Upper lobe of left lung (tissue), 6 donors: ENCODE measurements at regions not wholly inside any gene's neighbourhood (a gene's known extent, or its start where the extent isn't known, plus 50 kb on each side); places are given as distances from the start of the nearest gene placed in this dataset.
A peak's percentile ranks its signal among the peaks of the same experiment; 100 is the strongest.

Experiments used
- ATAC-seq, 2 donors: fragments of 200-7000 bp; cut with Tn5 transposase; one replicate each; pipeline ENCODE4 v1.9.1; 2022; ENCODE audit warnings: mild to moderate bottlenecking in 2 of 2, moderate library complexity in 2 of 2; ENCODE audit not compliant: low FRiP score in 2 of 2
- DNase-seq, 2 donors: peaks; one replicate each; pipeline ENCODE4 v3.0.0-alpha.2; 2019 to 2020
- H3K27ac ChIP-seq, 4 donors: fragments of 200-600 bp; sonication (generic); one replicate each; pipeline ENCODE4 v1.5.1; 2016 to 2019
- H3K27me3 ChIP-seq, 4 donors: fragments of 200-600 bp; sonication (generic); one replicate each; pipeline ENCODE4 v1.5.1; 2017 to 2019
- H3K36me3 ChIP-seq, 4 donors: fragments of 200-600 bp; sonication (generic); one replicate each; pipeline ENCODE4 v1.5.1; 2016 to 2019
- H3K4me1 ChIP-seq, 4 donors: fragments of 200-600 bp; sonication (generic); one replicate each; pipeline ENCODE4 v1.5.1; 2018 to 2019
- H3K4me3 ChIP-seq, 4 donors: fragments of 200-600 bp; sonication (generic); one replicate each; pipeline ENCODE4 v1.5.1; 2017 to 2019; ENCODE audit warnings: mild to moderate bottlenecking in 2 of 4, moderate library complexity in 1 of 4
- H3K9me3 ChIP-seq, 4 donors: fragments of 200-600 bp; sonication (generic); one replicate each; pipeline ENCODE4 v1.5.1; 2018 to 2019
- CTCF ChIP-seq, 6 experiments: fragments of 450-650 bp in 4 of 6; fragments of 200-600 bp in 2 of 6; sonication (generic) in 2 of 6; IDR thresholded peaks; one replicate each; pipeline ENCODE4 v1.5.1; 2016 to 2019; ENCODE audit warnings: antibody characterized with exemption in 6 of 6
- EP300 ChIP-seq, 4 donors: sonication (generic); formaldehyde crosslinking; IDR thresholded peaks; one replicate each; pipeline ENCODE4 v1.5.1; 2017; ENCODE audit warnings: antibody characterized with exemption in 4 of 4, control low read depth in 2 of 4
- POLR2A ChIP-seq, 4 donors: fragments of 450-650 bp; IDR thresholded peaks; one replicate each; pipeline ENCODE4 v1.5.1; 2016 to 2017; ENCODE audit warnings: antibody characterized with exemption in 4 of 4, mild to moderate bottlenecking in 2 of 4
- POLR2AphosphoS5 ChIP-seq, 2 donors: sonication (generic); formaldehyde crosslinking; IDR thresholded peaks; one replicate each; pipeline ENCODE4 v1.5.1; 2017; ENCODE audit warnings: antibody characterized with exemption in 2 of 2
- WGBS, 2 donors: methylation state at CpG; one replicate each; pipeline ENCODE4 v1.1.5; 2017 to 2018; 5-methylcytosine and 5-hydroxymethylcytosine counted together
- donor health status: DM: no; HTN: no; CAD: no; lungs with moderate emphysema.
- donor health status: DM: no; HTN: yes; CAD: no; lungs with severe emphysema.

- DNase-seq, result no peak
Observed at GRCh38 chr11:105466582-105467228, 143.2 kb upstream of the GRIA4 start.

GRCh38 chr11:105458071-105458470 is 151.8 kb upstream of the GRIA4 start:
- no peak for TF ChIP-seq CTCF (IDR thresholded peaks at IDR 0.05)
- TF ChIP-seq POLR2A (IDR thresholded peaks at IDR 0.05), result no peak
- no peak for TF ChIP-seq EP300 (IDR thresholded peaks at IDR 0.05)
- TF ChIP-seq POLR2AphosphoS5 (IDR thresholded peaks at IDR 0.05), result no peak
- 94 to 95% methylated on average over 9 of the region's 9 CpGs for WGBS, 2 donors
- no peak overlapping the region for H3K4me3 ChIP-seq
- H3K27me3 ChIP-seq, result no peaks in the 10 kb centered on the region
- no peaks in the 10 kb centered on the region for H3K4me1 ChIP-seq
- no peak overlapping the region for H3K27ac ChIP-seq
- ATAC-seq (no peak), DNase-seq (peak in 1 of 2 donors; percentile 18)
- H3K36me3 ChIP-seq, result no peaks in the 10 kb centered on the region
- H3K9me3 ChIP-seq, result no peaks in the 10 kb centered on the region

More at GRCh38 chr11:105466582-105467228, 143.2 kb upstream of the GRIA4 start:
- Histone ChIP-seq H3K36me3 (no peaks in the 10 kb centered on the region), H3K4me1 (no peaks in the 10 kb centered on the region), H3K27me3 (no peaks in the 10 kb centered on the region), H3K4me3 (no peak overlapping the region), H3K9me3 (no peaks in the 10 kb centered on the region), H3K27ac (no peak overlapping the region)
- 25 to 31% methylated on average over 2 of the region's 2 CpGs for WGBS, 2 donors
- TF ChIP-seq CTCF (IDR thresholded peaks at IDR 0.05) (no peak), EP300 (IDR thresholded peaks at IDR 0.05) (no peak), POLR2AphosphoS5 (IDR thresholded peaks at IDR 0.05) (no peak), POLR2A (IDR thresholded peaks at IDR 0.05) (no peak)
- ATAC-seq, result no peak

- H3K36me3 ChIP-seq, result no peaks in the 10 kb centered on the region
- no peak for DNase-seq
- H3K4me3 ChIP-seq, result no peak overlapping the region
- no peak for TF ChIP-seq EP300 (IDR thresholded peaks at IDR 0.05)
- no peak for TF ChIP-seq CTCF (IDR thresholded peaks at IDR 0.05)
- TF ChIP-seq POLR2AphosphoS5 (IDR thresholded peaks at IDR 0.05), result no peak
- no peak for TF ChIP-seq POLR2A (IDR thresholded peaks at IDR 0.05)
- H3K27ac ChIP-seq, result no peak overlapping the region
- H3K27me3 ChIP-seq, result no peaks in the 10 kb centered on the region
- H3K9me3 ChIP-seq, result no peaks in the 10 kb centered on the region
- ATAC-seq, result no peak
- no peaks in the 10 kb centered on the region for H3K4me1 ChIP-seq
- 84 to 92% methylated on average over 4 of the region's 4 CpGs for WGBS, 2 donors
Observed at GRCh38 chr11:105456950-105457349, 152.9 kb upstream of the GRIA4 start.

- Histone ChIP-seq H3K36me3 (no peaks in the 10 kb centered on the region), H3K4me3 (no peak overlapping the region), H3K9me3 (peaks cover 0 to 4% (median 1%) of the 10 kb centered on the region in 4 donors), H3K27ac (no peak overlapping the region), H3K27me3 (no peaks in the 10 kb centered on the region), H3K4me1 (no peaks in the 10 kb centered on the region)
- DNase-seq, result no peak
- peak in 1 of 2 donors; percentile 34 for ATAC-seq
- 81 to 93% methylated on average over 2 of the region's 2 CpGs for WGBS, 2 donors
- no peak for TF ChIP-seq POLR2AphosphoS5 (IDR thresholded peaks at IDR 0.05)
- TF ChIP-seq POLR2A (IDR thresholded peaks at IDR 0.05), result no peak
- TF ChIP-seq EP300 (IDR thresholded peaks at IDR 0.05), result no peak
- no peak for TF ChIP-seq CTCF (IDR thresholded peaks at IDR 0.05)
Observed at GRCh38 chr11:105449100-105449734, 160.7 kb upstream of the GRIA4 start.

- H3K4me1 ChIP-seq, result no peaks in the 10 kb centered on the region
- peak in 1 of 2 donors; percentile 37 for ATAC-seq
- no peaks in the 10 kb centered on the region for H3K36me3 ChIP-seq
- no peaks in the 10 kb centered on the region for H3K27me3 ChIP-seq
- 90 to 91% methylated on average over 4 of the region's 4 CpGs for WGBS, 2 donors
- no peak overlapping the region for H3K27ac ChIP-seq
- TF ChIP-seq CTCF (IDR thresholded peaks at IDR 0.05) (no peak), POLR2AphosphoS5 (IDR thresholded peaks at IDR 0.05) (no peak), EP300 (IDR thresholded peaks at IDR 0.05) (no peak), POLR2A (IDR thresholded peaks at IDR 0.05) (no peak)
- peaks cover 0 to 10% (median 5%) of the 10 kb centered on the region in 4 donors for H3K9me3 ChIP-seq
- DNase-seq, result no peak
- H3K4me3 ChIP-seq, result no peak overlapping the region
Observed at GRCh38 chr11:105448703-105449079, 161.2 kb upstream of the GRIA4 start.
